Panc1 (cell line): ENCODE measurements at regions not wholly inside any gene's neighbourhood (a gene's known extent, or its start where the extent isn't known, plus 50 kb on each side); places are given as distances from the start of the nearest gene placed in this dataset.

Experiments used
- CTCF ChIP-seq: fragments of 450-650 bp; IDR thresholded peaks from 2 replicates; pipeline ENCODE4 v1.5.1; 2017; ENCODE audit warnings: mild to moderate bottlenecking
- POLR2AphosphoS5 ChIP-seq: IDR thresholded peaks from 2 replicates; pipeline ENCODE4 v1.6.1; 2012; ENCODE audit warnings: mild to moderate bottlenecking, low read depth, low read length, moderate library complexity
- REST ChIP-seq, 2 experiments: IDR thresholded peaks; 2 replicates each; pipeline ENCODE4 v1.6.1; 2011 to 2012; ENCODE audit warnings: low read depth in 2 of 2, control low read depth in 1 of 2, low read length in 1 of 2, mild to moderate bottlenecking in 1 of 2, moderate library complexity in 1 of 2; ENCODE audit not compliant: insufficient read depth in 1 of 2
- TCF7L2 ChIP-seq: IDR thresholded peaks from 2 replicates; pipeline ENCODE4 v1.6.1; 2011; ENCODE audit warnings: mild to moderate bottlenecking, low read depth, low read length, inconsistent platforms

- TF ChIP-seq CTCF (no peak), POLR2AphosphoS5 (no peak), REST (IDR thresholded peaks at IDR 0.05; ENCODE audit: insufficient read depth in 1 of 2, low read depth in 2 of 2, low read length in 1 of 2) (no peak), TCF7L2 (no peak)
Observed at GRCh38 chrX:25597551-25597950, 540.6 kb upstream of the MAGEB18 start.
